ENCODE measurements at regions not wholly inside any gene's neighbourhood (a gene's known extent, or its start where the extent isn't known, plus 50 kb on each side); places are given as distances from the start of the nearest gene placed in this dataset.

DNA sequence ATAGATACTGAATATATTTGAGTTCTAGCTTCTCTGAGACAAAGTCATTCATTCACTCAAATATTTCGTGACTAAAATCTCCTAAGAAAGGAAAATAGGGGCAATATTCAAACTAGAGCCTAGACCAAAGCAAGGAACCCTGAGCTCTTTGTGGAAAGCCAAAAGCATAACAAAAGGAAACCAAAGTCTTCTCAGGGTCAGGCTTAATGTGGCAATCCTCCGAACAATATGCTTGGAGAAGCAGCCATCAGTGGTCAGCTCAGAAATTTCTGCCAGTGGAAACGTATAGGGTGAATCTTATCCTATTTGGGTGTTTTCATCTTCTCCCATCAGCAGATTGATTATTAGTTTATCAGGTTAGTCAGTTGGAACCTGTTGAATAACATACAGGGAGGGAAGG, 151.3 kb upstream of the SLC13A1 start:
- TF ChIP-seq POLR2A (IDR thresholded peaks at IDR 0.05; ENCODE audit: extremely low read depth, insufficient read length) = no peak
- TF ChIP-seq, protein P1, sequence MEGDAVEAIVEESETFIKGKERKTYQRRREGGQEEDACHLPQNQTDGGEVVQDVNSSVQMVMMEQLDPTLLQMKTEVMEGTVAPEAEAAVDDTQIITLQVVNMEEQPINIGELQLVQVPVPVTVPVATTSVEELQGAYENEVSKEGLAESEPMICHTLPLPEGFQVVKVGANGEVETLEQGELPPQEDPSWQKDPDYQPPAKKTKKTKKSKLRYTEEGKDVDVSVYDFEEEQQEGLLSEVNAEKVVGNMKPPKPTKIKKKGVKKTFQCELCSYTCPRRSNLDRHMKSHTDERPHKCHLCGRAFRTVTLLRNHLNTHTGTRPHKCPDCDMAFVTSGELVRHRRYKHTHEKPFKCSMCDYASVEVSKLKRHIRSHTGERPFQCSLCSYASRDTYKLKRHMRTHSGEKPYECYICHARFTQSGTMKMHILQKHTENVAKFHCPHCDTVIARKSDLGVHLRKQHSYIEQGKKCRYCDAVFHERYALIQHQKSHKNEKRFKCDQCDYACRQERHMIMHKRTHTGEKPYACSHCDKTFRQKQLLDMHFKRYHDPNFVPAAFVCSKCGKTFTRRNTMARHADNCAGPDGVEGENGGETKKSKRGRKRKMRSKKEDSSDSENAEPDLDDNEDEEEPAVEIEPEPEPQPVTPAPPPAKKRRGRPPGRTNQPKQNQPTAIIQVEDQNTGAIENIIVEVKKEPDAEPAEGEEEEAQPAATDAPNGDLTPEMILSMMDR (IDR thresholded peaks at IDR 0.05; ENCODE audit: low read depth, low read length) = no peak

All from NB4 (cell line).